ENCODE measurements at regions not wholly inside any gene's neighbourhood (a gene's known extent, or its start where the extent isn't known, plus 50 kb on each side); places are given as distances from the start of the nearest gene placed in this dataset.
"Not testable (repeated sequence)": the region's sequence is repeated elsewhere in the genome, so short reads cannot be mapped to it uniquely, and the experiment has no call there.

GRCh38 chr5:42989190-42989589, 50.9 kb downstream of the ANXA2R start:
- no peak for DNase-seq (ENCODE audit: low spot score)

- DNase-seq (ENCODE audit: low spot score) = no peak
Measured at GRCh38 chr5:42988568-42988967, 51.6 kb downstream of the ANXA2R start.

GRCh38 chr5:42985129-42986037, 54.7 kb downstream of the ANXA2R start:
- DNase-seq (ENCODE audit: low spot score) = peak; percentile 51

DNA sequence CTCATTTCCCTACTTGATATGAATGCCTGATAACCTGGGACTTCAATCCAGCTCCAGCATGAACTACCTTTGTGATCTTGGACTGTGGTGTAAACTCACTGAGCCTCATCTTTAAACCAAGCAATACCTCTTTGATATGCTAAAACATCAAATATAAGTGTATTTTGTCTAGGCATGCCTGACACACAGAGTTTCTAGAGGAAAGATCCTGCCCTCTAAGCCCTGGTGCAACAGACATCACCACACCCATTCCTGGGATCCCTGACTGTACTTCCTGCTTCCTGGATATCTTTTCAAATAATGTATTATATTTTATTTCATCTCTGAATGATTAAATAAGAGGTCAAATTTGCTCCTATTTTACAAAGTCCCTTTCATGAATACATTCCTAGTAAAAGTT, 55.8 kb downstream of the ANXA2R start:
- DNase-seq (ENCODE audit: low spot score) = no peak

- no peak for DNase-seq (ENCODE audit: low spot score)
Measured at GRCh38 chr5:42982107-42982622, 58.0 kb downstream of the ANXA2R start.

DNA sequence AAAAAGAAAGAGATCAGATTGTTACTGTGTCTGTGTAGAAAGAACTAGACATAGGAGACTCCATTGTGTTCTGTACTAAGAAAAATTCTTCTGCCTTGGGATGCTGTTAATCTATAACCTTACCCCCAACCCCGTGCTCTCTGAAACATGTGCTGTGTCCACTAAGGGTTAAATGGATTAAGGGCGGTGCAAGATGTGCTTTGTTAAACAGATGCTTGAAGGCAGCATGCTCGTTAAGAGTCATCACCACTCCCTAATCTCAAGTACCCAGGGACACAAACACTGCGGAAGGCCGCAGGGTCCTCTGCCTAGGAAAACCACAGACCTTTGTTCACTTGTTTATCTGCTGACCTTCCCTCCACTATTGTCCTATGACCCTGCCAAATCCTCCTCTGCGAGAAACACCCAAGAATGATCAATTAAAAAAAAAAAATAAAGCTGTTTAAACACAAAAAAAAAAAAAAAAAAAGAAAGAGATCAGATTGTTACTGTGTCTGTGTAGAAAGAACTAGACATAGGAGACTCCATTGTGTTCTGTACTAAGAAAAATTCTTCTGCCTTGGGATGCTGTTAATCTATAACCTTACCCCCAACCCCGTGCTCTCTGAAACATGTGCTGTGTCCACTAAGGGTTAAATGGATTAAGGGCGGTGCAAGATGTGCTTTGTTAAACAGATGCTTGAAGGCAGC, 58.6 kb downstream of the ANXA2R start:
- not testable (repeated sequence) for DNase-seq (ENCODE audit: low spot score)

DNA sequence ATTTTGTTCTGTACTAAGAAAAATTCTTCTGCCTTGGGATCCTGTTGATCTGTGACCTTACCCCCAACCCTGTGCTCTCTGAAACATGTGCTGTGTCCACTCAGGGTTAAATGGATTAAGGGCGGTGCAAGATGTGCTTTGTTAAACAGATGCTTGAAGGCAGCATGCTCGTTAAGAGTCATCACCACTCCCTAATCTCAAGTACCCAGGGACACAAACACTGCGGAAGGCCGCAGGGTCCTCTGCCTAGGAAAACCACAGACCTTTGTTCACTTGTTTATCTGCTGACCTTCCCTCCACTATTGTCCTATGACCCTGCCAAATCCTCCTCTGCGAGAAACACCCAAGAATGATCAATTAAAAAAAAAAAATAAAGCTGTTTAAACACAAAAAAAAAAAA, 59.1 kb downstream of the ANXA2R start:
- DNase-seq (ENCODE audit: low spot score) = not testable (repeated sequence)

DNA sequence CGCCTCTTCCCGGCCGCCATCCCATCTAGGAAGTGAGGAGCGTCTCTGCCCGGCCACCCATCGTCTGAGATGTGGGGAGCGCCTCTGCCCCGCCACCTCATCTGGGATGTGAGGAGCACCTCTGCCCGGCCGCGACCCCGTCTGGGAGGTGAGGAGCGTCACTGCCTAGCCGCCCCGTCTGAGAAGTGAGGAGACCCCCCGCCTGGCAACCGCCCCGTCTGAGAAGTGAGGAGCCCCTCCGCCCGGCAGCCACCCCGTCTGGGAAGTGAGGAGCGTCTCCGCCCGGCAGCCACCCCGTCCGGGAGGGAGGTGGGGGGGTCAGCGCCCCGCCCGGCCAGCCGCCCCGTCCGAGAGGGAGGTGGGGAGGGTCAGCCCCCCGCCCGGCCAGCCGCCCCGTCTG, 59.7 kb downstream of the ANXA2R start:
- DNase-seq (ENCODE audit: low spot score) = not testable (repeated sequence)

GRCh38 chr5:42979242-42979641, 60.9 kb downstream of the ANXA2R start:
- not testable (repeated sequence) for DNase-seq (ENCODE audit: low spot score)

DNA sequence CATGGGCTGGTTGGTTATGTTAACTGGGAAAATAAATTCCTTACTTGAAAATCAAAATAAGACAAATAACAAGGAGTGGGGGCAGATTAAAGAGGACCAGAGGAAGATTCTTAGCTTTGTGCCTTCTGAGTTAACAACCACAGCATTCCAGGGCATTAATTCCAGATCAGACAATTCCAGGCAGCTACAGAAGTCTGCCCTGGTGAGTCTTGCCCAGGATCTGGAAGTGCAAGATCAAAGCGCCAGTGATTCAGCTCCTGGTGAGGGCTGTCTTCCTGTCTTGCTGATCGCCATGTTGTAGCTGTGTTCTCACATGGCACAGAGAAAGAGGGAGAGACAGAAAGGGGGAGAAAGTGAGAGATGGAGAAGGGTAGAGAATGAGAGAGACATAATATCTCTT, 65.6 kb downstream of the ANXA2R start:
- no peak for DNase-seq (ENCODE audit: low spot score)

DNA sequence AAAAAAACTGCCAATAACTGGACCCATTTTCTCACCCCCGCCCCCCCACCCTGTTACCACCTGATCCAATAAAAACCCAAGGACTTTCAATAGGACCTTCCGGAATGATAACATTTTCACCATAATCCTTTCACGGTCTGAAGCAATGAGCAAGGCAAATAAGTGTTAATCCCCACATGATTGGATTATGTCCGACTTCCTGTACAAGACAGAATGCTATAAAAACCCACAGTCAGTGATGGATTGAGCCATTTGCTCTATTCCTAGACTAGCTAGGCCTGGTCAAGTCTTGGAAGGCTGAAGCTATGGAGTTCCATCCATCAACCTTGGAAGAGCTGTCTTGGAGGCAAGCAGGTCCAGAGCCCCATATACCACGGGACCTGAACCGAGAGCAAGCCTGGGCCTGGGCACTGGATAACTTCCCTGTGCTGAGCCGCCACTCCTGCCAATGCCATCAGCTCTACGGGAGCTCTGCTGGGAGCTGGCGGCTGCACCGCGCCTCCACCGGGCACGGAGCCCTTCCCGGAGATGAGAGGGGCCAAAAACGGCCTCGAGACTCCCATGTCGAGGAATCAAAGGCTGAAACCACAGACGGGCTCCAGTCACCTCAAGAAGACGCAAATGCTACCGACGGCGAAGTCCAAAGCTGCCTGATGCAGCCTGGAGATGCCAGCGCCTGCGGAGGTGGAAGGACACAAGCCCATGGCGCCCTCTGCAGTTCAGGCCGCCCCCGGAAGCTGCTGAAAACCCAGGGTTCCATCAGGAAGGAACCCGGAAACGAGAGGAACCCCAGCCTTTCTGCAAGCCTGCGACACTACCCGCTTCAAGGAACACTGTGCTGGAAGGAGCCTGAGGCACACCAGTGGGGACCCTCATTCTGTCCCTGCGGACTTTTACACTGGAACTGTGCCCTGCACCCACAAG, 69.2 kb downstream of the ANXA2R start:
- peak; percentile 24 for DNase-seq (ENCODE audit: low spot score)

DNA sequence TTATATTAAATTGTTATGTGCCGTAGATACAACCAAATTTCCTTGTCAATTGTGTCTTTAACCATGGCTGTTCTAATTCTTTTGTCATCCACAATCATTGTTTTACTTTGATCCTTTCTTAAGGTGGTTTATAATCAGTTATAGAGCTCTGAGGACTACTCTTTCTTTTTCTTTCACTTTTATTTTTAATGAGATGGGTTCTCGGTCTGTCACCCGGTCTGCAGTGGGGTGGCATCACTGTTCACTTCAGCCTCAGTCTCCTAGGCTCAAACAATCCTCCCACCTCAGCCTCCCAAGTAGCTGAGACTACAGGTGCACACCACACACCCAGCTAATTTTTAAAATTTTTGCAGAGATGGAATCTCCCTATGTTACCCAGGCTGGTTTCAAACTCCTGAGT, 74.2 kb downstream of the ANXA2R start:
- no peak for DNase-seq (ENCODE audit: low spot score)

- no peak for DNase-seq (ENCODE audit: low spot score)
Measured at GRCh38 chr5:42963412-42963811, 76.7 kb downstream of the ANXA2R start.

- no peak for DNase-seq (ENCODE audit: low spot score)
Measured at GRCh38 chr5:42962124-42962523, 78.0 kb downstream of the ANXA2R start.

DNA sequence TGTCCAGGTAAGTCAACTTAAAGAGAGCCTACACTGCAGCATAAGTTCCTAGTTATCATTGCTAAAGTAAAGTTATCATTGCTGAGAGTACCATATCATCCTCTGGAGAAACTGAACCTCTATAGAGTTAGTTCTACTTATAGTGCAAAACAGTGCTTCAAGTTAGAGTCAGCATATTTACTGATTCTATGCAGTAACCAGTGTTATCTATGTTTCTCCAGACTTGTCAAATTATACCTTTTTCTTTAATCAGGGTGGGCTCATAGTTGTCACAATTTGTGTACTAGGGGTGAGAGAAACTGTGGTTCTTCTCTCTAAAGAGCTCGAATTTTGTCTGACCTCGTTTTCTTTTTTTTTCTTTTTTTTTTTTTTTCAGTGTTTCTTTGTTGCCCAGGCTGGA, 79.6 kb downstream of the ANXA2R start:
- DNase-seq (ENCODE audit: low spot score) = no peak

- no peak for DNase-seq (ENCODE audit: low spot score)
Measured at GRCh38 chr5:42956551-42956950, 83.6 kb downstream of the ANXA2R start.

GRCh38 chr5:42953041-42953440, 87.1 kb downstream of the ANXA2R start:
- no peak for DNase-seq (ENCODE audit: low spot score)

- no peak for DNase-seq (ENCODE audit: low spot score)
Measured at GRCh38 chr5:42952578-42952974, 87.5 kb downstream of the ANXA2R start.

DNA sequence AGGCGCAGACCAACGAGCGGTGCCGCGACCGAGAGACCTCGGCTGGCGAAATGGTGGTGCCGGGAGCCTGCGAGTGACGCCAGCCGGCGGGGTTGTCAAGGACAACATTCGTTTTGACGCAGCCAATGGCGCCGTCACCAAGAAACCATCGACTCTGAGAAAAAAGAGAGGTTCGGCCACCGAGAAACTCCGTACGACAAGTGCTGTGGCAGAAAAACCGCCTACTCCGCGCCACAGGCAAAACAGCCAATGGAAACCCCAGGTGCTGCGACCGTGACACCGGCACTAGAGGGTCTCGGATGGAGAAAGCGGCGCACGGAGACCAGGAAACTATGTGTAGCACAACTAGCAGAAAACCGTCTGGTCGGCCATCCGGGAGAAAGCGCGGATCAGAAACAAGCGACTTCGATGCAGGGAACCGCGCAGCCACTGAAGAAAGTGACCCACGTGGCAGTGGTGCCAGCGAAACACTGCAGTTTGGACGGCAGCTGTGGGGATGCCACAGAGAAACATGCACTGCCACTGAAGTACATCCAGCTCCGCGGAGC, 88.8 kb downstream of the ANXA2R start:
- no peak for DNase-seq (ENCODE audit: low spot score)

- peak; percentile 94 for DNase-seq (ENCODE audit: low spot score)
Measured at GRCh38 chr5:42950456-42951292, 89.4 kb downstream of the ANXA2R start.

DNA sequence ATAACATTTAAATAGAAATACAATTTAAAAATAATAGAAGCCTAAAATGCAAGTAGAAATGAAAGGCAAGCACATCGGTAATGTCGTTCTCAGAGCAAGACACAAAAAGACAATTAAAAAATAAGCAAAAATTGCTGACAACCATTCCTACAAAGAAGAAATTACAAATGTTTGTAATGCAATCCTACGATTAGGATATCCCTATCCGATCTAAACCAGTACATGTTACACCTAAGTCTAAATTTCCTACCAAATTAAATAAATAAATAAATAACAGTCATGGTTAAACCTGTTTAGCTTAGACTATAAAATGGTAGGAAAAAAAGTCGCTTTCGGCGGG, 90.0 kb downstream of the ANXA2R start:
- no peak for DNase-seq (ENCODE audit: low spot score)

All from AG20443 (cell line).